ENCODE measurements at regions not wholly inside any gene's neighbourhood (a gene's known extent, or its start where the extent isn't known, plus 50 kb on each side); places are given as distances from the start of the nearest gene placed in this dataset.

- TF ChIP-seq FOXP2 (optimal IDR thresholded peaks at IDR 0.05; ENCODE audit: borderline replicate concordance, extremely low read depth, extremely low read length, insufficient read depth) (no peak), POLR2AphosphoS5 (IDR thresholded peaks at IDR 0.05; ENCODE audit: low read depth, low read length) (no peak), SIN3A (IDR thresholded peaks at IDR 0.05; ENCODE audit: borderline replicate concordance, insufficient read depth, low read length) (no peak), REST (IDR thresholded peaks at IDR 0.05; ENCODE audit: insufficient read depth in 1 of 2, low read depth in 2 of 2, low read length in 2 of 2) (no peak), TAF1 (IDR thresholded peaks at IDR 0.05; ENCODE audit: borderline replicate concordance, insufficient read depth, low read length) (no peak)
Measured at GRCh38 chr18:38961880-38962279, 1396.3 kb upstream of the CELF4 start.

GRCh38 chr18:38957736-38958135 is 1392.1 kb upstream of the CELF4 start:
- TF ChIP-seq SIN3A (IDR thresholded peaks at IDR 0.05; ENCODE audit: borderline replicate concordance, insufficient read depth, low read length) (no peak), TAF1 (IDR thresholded peaks at IDR 0.05; ENCODE audit: borderline replicate concordance, insufficient read depth, low read length) (no peak), POLR2AphosphoS5 (IDR thresholded peaks at IDR 0.05; ENCODE audit: low read depth, low read length) (no peak), FOXP2 (optimal IDR thresholded peaks at IDR 0.05; ENCODE audit: borderline replicate concordance, extremely low read depth, extremely low read length, insufficient read depth) (no peak), REST (IDR thresholded peaks at IDR 0.05; ENCODE audit: insufficient read depth in 1 of 2, low read depth in 2 of 2, low read length in 2 of 2) (no peak)

- TF ChIP-seq SIN3A (IDR thresholded peaks at IDR 0.05; ENCODE audit: borderline replicate concordance, insufficient read depth, low read length) (no peak), TAF1 (IDR thresholded peaks at IDR 0.05; ENCODE audit: borderline replicate concordance, insufficient read depth, low read length) (no peak), REST (IDR thresholded peaks at IDR 0.05; ENCODE audit: insufficient read depth in 1 of 2, low read depth in 2 of 2, low read length in 2 of 2) (no peak), POLR2AphosphoS5 (IDR thresholded peaks at IDR 0.05; ENCODE audit: low read depth, low read length) (no peak), FOXP2 (optimal IDR thresholded peaks at IDR 0.05; ENCODE audit: borderline replicate concordance, extremely low read depth, extremely low read length, insufficient read depth) (no peak)
Measured at GRCh38 chr18:38956068-38956467, 1390.5 kb upstream of the CELF4 start.

GRCh38 chr18:38951633-38952032 is 1386.0 kb upstream of the CELF4 start:
- no peak for TF ChIP-seq POLR2AphosphoS5 (IDR thresholded peaks at IDR 0.05; ENCODE audit: low read depth, low read length)
- no peak for TF ChIP-seq FOXP2 (optimal IDR thresholded peaks at IDR 0.05; ENCODE audit: borderline replicate concordance, extremely low read depth, extremely low read length, insufficient read depth)
- TF ChIP-seq REST (IDR thresholded peaks at IDR 0.05; ENCODE audit: insufficient read depth in 1 of 2, low read depth in 2 of 2, low read length in 2 of 2) = no peak
- no peak for TF ChIP-seq SIN3A (IDR thresholded peaks at IDR 0.05; ENCODE audit: borderline replicate concordance, insufficient read depth, low read length)
- no peak for TF ChIP-seq TAF1 (IDR thresholded peaks at IDR 0.05; ENCODE audit: borderline replicate concordance, insufficient read depth, low read length)

- no peak for TF ChIP-seq REST (IDR thresholded peaks at IDR 0.05; ENCODE audit: insufficient read depth in 1 of 2, low read depth in 2 of 2, low read length in 2 of 2)
- no peak for TF ChIP-seq SIN3A (IDR thresholded peaks at IDR 0.05; ENCODE audit: borderline replicate concordance, insufficient read depth, low read length)
- TF ChIP-seq FOXP2 (optimal IDR thresholded peaks at IDR 0.05; ENCODE audit: borderline replicate concordance, extremely low read depth, extremely low read length, insufficient read depth) = no peak
- TF ChIP-seq TAF1 (IDR thresholded peaks at IDR 0.05; ENCODE audit: borderline replicate concordance, insufficient read depth, low read length) = no peak
- TF ChIP-seq POLR2AphosphoS5 (IDR thresholded peaks at IDR 0.05; ENCODE audit: low read depth, low read length) = no peak
Measured at GRCh38 chr18:38948436-38948835, 1382.8 kb upstream of the CELF4 start.

All from PFSK-1 (cell line).